ENCODE measurements at regions not wholly inside any gene's neighbourhood (a gene's known extent, or its start where the extent isn't known, plus 50 kb on each side); places are given as distances from the start of the nearest gene placed in this dataset.

DNA sequence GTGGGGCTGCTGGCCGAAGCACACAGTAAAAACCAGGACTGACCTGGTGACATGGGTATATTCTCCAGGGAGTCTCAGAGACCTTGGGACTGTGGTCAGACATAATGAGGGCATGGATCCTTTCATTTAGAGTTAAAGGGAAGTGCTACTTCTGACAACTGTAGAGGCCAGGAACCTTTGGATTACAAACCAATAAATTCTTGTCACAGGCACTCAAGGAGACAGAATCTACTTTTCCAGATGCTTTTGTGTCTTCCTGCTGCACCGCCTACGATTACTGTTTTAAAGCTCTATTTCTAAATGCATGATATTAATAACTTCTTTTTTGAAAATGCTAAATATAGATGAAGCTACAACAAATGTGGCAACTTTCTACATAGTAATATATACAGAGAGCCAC lies 106.5 kb upstream of the LPAR1 start:
- TF ChIP-seq, protein P1, sequence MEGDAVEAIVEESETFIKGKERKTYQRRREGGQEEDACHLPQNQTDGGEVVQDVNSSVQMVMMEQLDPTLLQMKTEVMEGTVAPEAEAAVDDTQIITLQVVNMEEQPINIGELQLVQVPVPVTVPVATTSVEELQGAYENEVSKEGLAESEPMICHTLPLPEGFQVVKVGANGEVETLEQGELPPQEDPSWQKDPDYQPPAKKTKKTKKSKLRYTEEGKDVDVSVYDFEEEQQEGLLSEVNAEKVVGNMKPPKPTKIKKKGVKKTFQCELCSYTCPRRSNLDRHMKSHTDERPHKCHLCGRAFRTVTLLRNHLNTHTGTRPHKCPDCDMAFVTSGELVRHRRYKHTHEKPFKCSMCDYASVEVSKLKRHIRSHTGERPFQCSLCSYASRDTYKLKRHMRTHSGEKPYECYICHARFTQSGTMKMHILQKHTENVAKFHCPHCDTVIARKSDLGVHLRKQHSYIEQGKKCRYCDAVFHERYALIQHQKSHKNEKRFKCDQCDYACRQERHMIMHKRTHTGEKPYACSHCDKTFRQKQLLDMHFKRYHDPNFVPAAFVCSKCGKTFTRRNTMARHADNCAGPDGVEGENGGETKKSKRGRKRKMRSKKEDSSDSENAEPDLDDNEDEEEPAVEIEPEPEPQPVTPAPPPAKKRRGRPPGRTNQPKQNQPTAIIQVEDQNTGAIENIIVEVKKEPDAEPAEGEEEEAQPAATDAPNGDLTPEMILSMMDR (IDR thresholded peaks at IDR 0.05) = no peak
- TF ChIP-seq POLR2AphosphoS5 (IDR thresholded peaks at IDR 0.05; ENCODE audit: insufficient read depth in 1 of 2, low read depth in 1 of 2) (no peak), POLR2A (IDR thresholded peaks at IDR 0.05) (no peak)
- Histone ChIP-seq H3K4me1 (peaks cover 13% of the 10 kb centered on the region), H3K4me3 (no peak overlapping the region), H3K36me3 (no peaks in the 10 kb centered on the region), H3K27me3 (no peaks in the 10 kb centered on the region), H3K27ac (no peak overlapping the region), H3K9me3 (no peaks in the 10 kb centered on the region)
- intact Hi-C loops (cut with DNase I) = no loop called here
- no peak for DNase-seq (ENCODE audit: extremely low spot score in 2 of 2)

DNA sequence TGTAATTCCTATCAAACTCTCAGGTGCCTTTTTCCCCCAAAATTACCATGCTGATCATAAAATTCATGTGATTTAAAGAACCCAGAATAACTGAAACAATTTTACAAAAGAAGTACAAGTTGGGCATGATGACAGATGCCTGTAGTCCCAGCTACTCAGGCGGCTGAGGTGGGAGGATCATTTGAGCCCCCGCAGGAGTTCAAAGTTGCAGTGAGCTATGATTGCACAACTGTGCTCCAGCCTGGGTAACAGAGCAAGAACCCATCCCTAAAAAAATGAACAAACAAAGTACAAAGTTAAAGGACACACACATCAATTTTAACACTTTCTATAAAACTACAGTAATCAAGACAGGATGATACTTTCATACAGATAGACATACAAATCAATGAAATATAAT lies 97.9 kb upstream of the LPAR1 start:
- Histone ChIP-seq H3K27ac (no peak overlapping the region), H3K4me1 (no peaks in the 10 kb centered on the region), H3K9me3 (no peaks in the 10 kb centered on the region), H3K27me3 (no peaks in the 10 kb centered on the region), H3K36me3 (no peaks in the 10 kb centered on the region), H3K4me3 (no peak overlapping the region)
- no peak for TF ChIP-seq POLR2A (IDR thresholded peaks at IDR 0.05)
- TF ChIP-seq POLR2AphosphoS5 (IDR thresholded peaks at IDR 0.05; ENCODE audit: insufficient read depth in 1 of 2, low read depth in 1 of 2) = no peak
- TF ChIP-seq, protein P1 (IDR thresholded peaks at IDR 0.05) = no peak
- intact Hi-C loops (cut with DNase I) = no loop called here
- no peak for DNase-seq (ENCODE audit: extremely low spot score in 2 of 2)

GRCh38 chr9:111131211-111131610 lies 92.9 kb upstream of the LPAR1 start:
- Histone ChIP-seq H3K9me3 (no peaks in the 10 kb centered on the region), H3K4me1 (no peaks in the 10 kb centered on the region), H3K27ac (no peak overlapping the region), H3K36me3 (no peaks in the 10 kb centered on the region), H3K27me3 (no peaks in the 10 kb centered on the region), H3K4me3 (no peak overlapping the region)
- TF ChIP-seq, protein P1 (IDR thresholded peaks at IDR 0.05) = no peak
- TF ChIP-seq POLR2A (IDR thresholded peaks at IDR 0.05) = no peak
- no peak for TF ChIP-seq POLR2AphosphoS5 (IDR thresholded peaks at IDR 0.05; ENCODE audit: insufficient read depth in 1 of 2, low read depth in 1 of 2)
- DNase-seq (ENCODE audit: extremely low spot score in 2 of 2) = no peak
- intact Hi-C loops (cut with DNase I) = no loop called here

DNA sequence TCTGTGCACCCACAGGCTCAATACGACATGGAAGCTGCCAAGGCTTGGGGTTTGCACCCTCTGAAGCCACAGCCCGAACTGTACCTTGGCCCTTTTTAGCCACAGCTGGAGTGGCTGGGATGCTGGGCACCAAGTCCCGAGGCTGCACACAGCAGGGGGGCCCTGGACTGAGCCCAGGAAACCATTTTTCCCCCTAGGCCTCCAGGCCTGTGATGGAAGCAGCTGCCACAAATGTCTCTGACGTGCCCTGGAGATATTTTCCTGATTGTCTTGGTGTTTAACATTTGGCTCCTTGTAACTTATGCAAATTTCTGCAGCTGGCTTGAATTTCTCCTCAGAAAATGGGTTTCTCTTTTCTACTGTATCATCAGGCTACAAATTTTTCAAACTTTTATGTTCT lies 82.3 kb upstream of the LPAR1 start:
- no peaks in the 10 kb centered on the region for H3K4me1 ChIP-seq
- no peaks in the 10 kb centered on the region for H3K9me3 ChIP-seq
- no peak overlapping the region for H3K27ac ChIP-seq
- H3K36me3 ChIP-seq = no peaks in the 10 kb centered on the region
- no peaks in the 10 kb centered on the region for H3K27me3 ChIP-seq
- no peak for DNase-seq (ENCODE audit: extremely low spot score in 2 of 2)
- intact Hi-C loops (cut with DNase I) = no loop called here
- no peak overlapping the region for H3K4me3 ChIP-seq
- no peak for TF ChIP-seq POLR2A (IDR thresholded peaks at IDR 0.05)
- TF ChIP-seq, protein P1 (IDR thresholded peaks at IDR 0.05) = no peak
- TF ChIP-seq POLR2AphosphoS5 (IDR thresholded peaks at IDR 0.05; ENCODE audit: insufficient read depth in 1 of 2, low read depth in 1 of 2) = no peak

GRCh38 chr9:111118256-111118948 lies 80.1 kb upstream of the LPAR1 start:
- intact Hi-C loops (cut with DNase I) = no loop called here
- Histone ChIP-seq H3K36me3 (no peaks in the 10 kb centered on the region), H3K27ac (peak overlapping the region; percentile 48), H3K4me1 (no peaks in the 10 kb centered on the region), H3K27me3 (no peaks in the 10 kb centered on the region), H3K4me3 (no peak overlapping the region), H3K9me3 (no peaks in the 10 kb centered on the region)
- no peak for DNase-seq (ENCODE audit: extremely low spot score in 2 of 2)
- TF ChIP-seq POLR2A (IDR thresholded peaks at IDR 0.05) (no peak), POLR2AphosphoS5 (IDR thresholded peaks at IDR 0.05; ENCODE audit: insufficient read depth in 1 of 2, low read depth in 1 of 2) (no peak)
- TF ChIP-seq, protein P1 (IDR thresholded peaks at IDR 0.05) = no peak
